ENCODE measurements at regions not wholly inside any gene's neighbourhood (a gene's known extent, or its start where the extent isn't known, plus 50 kb on each side); places are given as distances from the start of the nearest gene placed in this dataset.

GRCh38 chr11:15507592-15507991 is 392.9 kb downstream of the INSC start:
- no peak for TF ChIP-seq POLR2A (IDR thresholded peaks at IDR 0.05; ENCODE audit: low read depth, low read length)
- TF ChIP-seq TAF1 (IDR thresholded peaks at IDR 0.05; ENCODE audit: low read depth, low read length) = no peak
- TF ChIP-seq POLR2AphosphoS5 (IDR thresholded peaks at IDR 0.05; ENCODE audit: low read depth, low read length) = no peak
